Large intestine (tissue), 3 donors: ENCODE measurements at regions not wholly inside any gene's neighbourhood (a gene's known extent, or its start where the extent isn't known, plus 50 kb on each side); places are given as distances from the start of the nearest gene placed in this dataset.
A peak's percentile ranks its signal among the peaks of the same experiment; 100 is the strongest.

Experiments used
- DNase-seq, 2 donors: peaks; one replicate each; pipeline versions ENCODE4 v3.0.0 to v3.0.0-alpha.2; 2013
- H3K27ac ChIP-seq: one replicate; pipeline ENCODE4 v1.5.1; 2013; ENCODE audit warnings: low read length
- H3K27me3 ChIP-seq: 2 replicates; pipeline ENCODE4 v1.6.1; 2013; ENCODE audit warnings: low read length; ENCODE audit not compliant: control insufficient read depth, insufficient read depth
- H3K36me3 ChIP-seq: 2 replicates; pipeline ENCODE4 v1.6.1; 2013; ENCODE audit warnings: low read length; ENCODE audit not compliant: control insufficient read depth, insufficient read depth
- H3K4me1 ChIP-seq: one replicate; pipeline ENCODE4 v1.6.1; 2013; ENCODE audit warnings: low read length; ENCODE audit not compliant: control insufficient read depth, insufficient read depth
- H3K4me3 ChIP-seq: one replicate; pipeline ENCODE4 v1.5.1; 2013; ENCODE audit warnings: low read length
- H3K9me3 ChIP-seq: one replicate; pipeline ENCODE4 v1.6.1; 2013; ENCODE audit warnings: mild to moderate bottlenecking, low read depth, low read length, moderate library complexity; ENCODE audit not compliant: control insufficient read depth
- WGBS: methylation state at CpG from one replicate; pipeline ENCODE4 v1.1.5; 2013; ENCODE audit warnings: low lambda C conversion rate; ENCODE audit not compliant: insufficient coverage; 5-methylcytosine and 5-hydroxymethylcytosine counted together

DNA sequence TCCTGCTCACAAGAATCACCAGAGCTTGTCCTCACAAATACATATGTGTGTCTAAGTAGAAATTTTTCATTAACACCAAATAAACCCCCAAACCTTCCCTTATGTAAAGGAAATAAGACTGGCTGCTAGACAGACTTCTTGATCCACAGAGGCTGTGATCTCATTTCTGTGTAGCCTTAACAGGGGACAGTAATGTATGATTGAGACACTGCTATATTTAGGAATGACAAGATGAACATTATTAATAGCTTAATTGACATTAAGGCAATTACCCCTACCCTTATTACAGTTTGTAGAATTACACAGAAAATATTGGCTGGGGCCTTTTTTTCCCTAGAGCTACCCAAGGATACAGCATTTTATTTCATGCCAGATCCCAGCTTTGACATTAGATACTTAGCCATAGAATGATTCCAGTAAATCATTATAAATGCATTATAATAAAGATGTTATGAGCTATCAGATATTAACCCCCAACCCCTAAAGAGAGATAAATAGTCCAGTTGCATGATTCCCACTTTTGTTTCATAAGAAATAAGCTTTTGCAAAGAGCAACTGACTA lies 392.1 kb upstream of the HNRNPA3 start:
- Histone ChIP-seq H3K27ac (no peak overlapping the region), H3K36me3 (no peaks in the 10 kb centered on the region), H3K9me3 (no peaks in the 10 kb centered on the region), H3K4me3 (no peak overlapping the region), H3K27me3 (peaks cover 3% of the 10 kb centered on the region), H3K4me1 (no peaks in the 10 kb centered on the region)
- no peak for DNase-seq

DNA sequence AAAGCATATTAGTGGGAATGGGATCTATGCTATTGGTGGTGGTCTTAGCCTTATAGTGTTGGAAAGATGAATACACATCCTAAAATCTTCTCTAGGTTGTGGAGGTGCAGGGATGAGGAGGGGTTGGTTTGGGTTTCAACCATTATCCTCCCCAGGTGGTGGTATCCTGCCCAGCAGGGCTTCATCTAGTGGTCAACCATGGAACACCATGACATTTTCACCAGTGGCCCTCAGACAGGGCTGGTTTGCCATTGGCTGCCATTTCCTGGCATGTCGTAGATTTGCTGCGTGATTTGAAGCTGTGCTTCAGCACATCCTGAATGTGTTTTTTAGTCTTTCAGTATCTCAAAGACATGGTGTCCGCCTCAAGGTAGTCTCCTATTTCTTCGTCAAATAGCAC lies 391.2 kb upstream of the HNRNPA3 start:
- H3K4me3 ChIP-seq: no peak overlapping the region
- no CpG with 5 or more reads among the region's 4 CpGs for WGBS
- DNase-seq: no peak

DNA sequence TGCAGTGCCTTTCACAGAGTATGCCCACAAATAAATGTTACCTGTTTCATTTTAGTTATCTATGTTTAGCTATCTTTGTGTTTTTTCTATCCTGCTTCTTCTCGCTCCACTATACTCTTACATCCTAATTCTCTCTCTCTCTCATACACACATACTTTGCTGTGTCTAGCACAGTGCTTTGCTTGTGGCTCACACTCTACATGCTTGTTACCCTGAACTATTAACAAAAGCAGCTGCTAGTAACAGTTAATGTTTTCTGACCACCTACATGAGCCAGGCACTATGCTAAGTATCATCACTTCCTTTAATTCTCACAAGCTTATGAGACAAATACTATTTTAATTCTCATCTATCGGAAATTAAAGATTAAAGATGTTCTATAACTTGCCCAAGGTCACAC lies 390.5 kb upstream of the HNRNPA3 start:
- WGBS: 97% methylated on average over 2 of the region's 2 CpGs
- DNase-seq: no peak

More for the DNA sequence above, 391.2 kb upstream of the HNRNPA3 start:
- peaks cover 7% of the 10 kb centered on the region for H3K27me3 ChIP-seq
- H3K36me3 ChIP-seq: no peaks in the 10 kb centered on the region
- no peaks in the 10 kb centered on the region for H3K4me1 ChIP-seq
- no peaks in the 10 kb centered on the region for H3K9me3 ChIP-seq
- H3K27ac ChIP-seq: no peak overlapping the region

DNA sequence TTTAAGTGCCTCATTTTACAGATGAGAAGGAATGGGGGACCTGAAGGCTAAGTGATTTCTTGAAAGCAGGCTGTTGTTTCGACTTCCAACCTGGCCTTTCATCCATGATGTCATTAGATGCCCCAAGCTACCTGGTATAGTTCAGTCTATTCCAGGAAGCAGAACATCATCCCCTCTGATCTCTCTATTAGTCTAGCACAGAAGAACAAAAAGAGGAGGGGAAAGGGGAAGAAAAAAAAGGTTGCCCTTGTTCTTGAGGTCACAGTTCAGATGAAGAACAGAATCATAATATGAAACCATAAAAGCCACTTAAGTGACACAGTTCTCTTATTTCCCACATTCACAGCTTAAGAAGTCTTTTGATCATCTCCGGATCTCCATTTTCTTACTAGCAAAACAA lies 386.2 kb upstream of the HNRNPA3 start:
- no peaks in the 10 kb centered on the region for H3K36me3 ChIP-seq
- H3K4me3 ChIP-seq: no peak overlapping the region
- no peaks in the 10 kb centered on the region for H3K4me1 ChIP-seq
- H3K27me3 ChIP-seq: peaks cover 9% of the 10 kb centered on the region
- 100% methylated on average over 1 of the region's 2 CpGs for WGBS
- no peaks in the 10 kb centered on the region for H3K9me3 ChIP-seq
- H3K27ac ChIP-seq: no peak overlapping the region
- no peak for DNase-seq

More for the DNA sequence above, 390.5 kb upstream of the HNRNPA3 start:
- H3K27ac ChIP-seq: no peak overlapping the region
- H3K4me3 ChIP-seq: no peak overlapping the region
- H3K4me1 ChIP-seq: no peaks in the 10 kb centered on the region
- peaks cover 7% of the 10 kb centered on the region for H3K27me3 ChIP-seq
- H3K9me3 ChIP-seq: no peaks in the 10 kb centered on the region
- no peaks in the 10 kb centered on the region for H3K36me3 ChIP-seq

DNA sequence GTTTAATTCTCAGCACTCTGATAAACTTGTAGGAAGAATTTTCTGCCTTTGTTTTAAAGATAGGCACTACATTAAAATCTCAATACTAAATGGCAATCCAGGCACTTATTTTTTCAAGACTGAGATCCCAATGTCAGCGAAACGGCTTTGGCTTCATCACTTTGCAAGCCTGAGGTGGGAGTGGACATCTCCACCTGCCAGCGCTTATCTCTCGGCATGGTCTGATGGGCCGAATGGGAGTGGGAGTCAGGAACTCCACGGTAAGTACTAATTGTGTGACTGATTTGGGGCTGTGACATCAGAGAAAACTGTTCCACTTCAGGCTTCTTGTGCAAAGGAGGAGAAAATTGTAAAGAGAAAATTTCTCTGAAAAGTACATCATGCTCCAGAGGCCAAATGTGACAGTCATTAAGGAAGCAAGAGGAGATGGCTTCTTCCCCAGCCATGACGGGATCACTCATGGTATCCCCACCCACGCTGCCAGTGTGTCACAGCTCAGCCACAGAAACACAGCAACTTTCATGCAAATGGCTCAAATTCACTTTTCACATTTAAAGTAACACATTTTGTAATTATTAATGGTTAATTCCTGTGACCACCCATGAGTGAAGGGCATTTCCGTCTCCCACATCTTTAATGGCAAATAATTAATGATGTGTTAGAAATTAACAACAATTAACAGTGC lies 385.5 kb upstream of the HNRNPA3 start:
- no peak for DNase-seq
- H3K4me1 ChIP-seq: no peaks in the 10 kb centered on the region
- H3K9me3 ChIP-seq: no peaks in the 10 kb centered on the region
- no peaks in the 10 kb centered on the region for H3K36me3 ChIP-seq
- no peak overlapping the region for H3K27ac ChIP-seq
- peaks cover 9% of the 10 kb centered on the region for H3K27me3 ChIP-seq
- 75% methylated on average over 1 of the region's 9 CpGs for WGBS
- no peak overlapping the region for H3K4me3 ChIP-seq

DNA sequence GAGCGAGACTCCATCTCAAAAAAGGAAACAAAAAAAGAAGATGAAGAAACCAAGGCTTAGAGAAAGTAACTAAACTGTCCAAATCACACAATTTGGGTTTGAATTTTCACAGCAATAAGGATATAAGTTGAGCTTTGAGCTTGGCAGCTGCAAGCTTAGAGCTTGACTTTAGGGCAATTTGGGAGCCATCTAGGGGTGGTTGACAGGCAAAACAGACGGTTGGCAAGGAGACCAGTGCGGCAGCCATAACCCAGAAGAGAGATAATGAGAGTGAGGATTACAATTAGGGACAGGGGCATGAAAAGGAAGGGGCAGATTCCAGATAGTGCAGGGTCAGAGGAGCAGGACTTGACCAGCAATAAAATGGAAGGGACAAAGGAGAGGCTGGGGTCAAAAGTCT lies 382.2 kb upstream of the HNRNPA3 start:
- Histone ChIP-seq H3K4me1 (no peaks in the 10 kb centered on the region), H3K9me3 (no peaks in the 10 kb centered on the region)

DNA sequence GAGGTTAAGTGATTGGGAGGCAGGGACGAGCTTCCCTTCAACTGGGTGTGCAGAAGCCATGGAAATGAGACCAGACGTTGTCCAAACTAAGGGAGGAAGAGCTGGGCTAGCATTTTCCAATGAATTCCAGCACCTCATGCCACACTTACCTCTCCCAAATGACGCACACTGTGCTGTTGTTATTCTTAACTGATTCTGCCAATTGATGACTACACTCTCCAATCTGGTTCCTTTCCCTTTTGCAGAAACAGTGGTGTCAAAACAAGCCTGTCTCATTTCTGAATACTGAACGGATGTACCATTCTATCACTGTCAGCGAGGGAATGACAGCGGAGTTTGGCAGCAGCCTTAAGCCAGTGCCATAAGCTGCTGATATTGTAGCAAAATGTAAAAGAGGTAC lies 380.5 kb upstream of the HNRNPA3 start:
- Histone ChIP-seq H3K27ac (no peak overlapping the region), H3K4me1 (no peaks in the 10 kb centered on the region)
- WGBS: no CpG with 5 or more reads among the region's 6 CpGs

More for the DNA sequence above, 382.2 kb upstream of the HNRNPA3 start:
- peak in 1 of 2 donors; percentile 8 for DNase-seq
- no CpG with 5 or more reads among the region's 3 CpGs for WGBS
- Histone ChIP-seq H3K27ac (no peak overlapping the region), H3K27me3 (peaks cover 6% of the 10 kb centered on the region), H3K36me3 (no peaks in the 10 kb centered on the region), H3K4me3 (no peak overlapping the region)

DNA sequence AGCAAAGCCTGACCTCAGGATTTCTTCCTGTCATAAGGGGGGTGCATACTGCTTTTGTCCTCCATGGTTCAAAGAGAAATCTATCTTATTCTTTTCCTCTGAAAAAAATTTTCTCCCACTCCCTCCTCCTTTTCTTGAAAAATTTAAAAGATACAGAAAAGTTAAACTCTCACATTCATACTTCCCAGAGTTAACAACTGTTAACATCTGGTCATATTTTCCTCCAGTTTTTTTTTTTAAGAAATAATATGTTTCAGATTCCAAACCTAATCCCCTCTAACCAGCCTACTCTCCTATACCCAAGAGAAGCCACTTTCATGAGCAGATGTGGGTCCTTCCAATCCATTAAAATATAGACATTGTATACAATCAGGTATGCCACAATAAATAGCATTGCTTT lies 378.9 kb upstream of the HNRNPA3 start:
- no peaks in the 10 kb centered on the region for H3K36me3 ChIP-seq
- no peaks in the 10 kb centered on the region for H3K9me3 ChIP-seq
- no peak overlapping the region for H3K4me3 ChIP-seq
- no peaks in the 10 kb centered on the region for H3K4me1 ChIP-seq
- H3K27me3 ChIP-seq: peaks cover 2% of the 10 kb centered on the region
- DNase-seq: no peak
- H3K27ac ChIP-seq: no peak overlapping the region

More for the DNA sequence above, 380.5 kb upstream of the HNRNPA3 start:
- no peak for DNase-seq
- H3K27me3 ChIP-seq: peaks cover 3% of the 10 kb centered on the region
- no peaks in the 10 kb centered on the region for H3K9me3 ChIP-seq
- H3K4me3 ChIP-seq: no peak overlapping the region
- H3K36me3 ChIP-seq: no peaks in the 10 kb centered on the region

DNA sequence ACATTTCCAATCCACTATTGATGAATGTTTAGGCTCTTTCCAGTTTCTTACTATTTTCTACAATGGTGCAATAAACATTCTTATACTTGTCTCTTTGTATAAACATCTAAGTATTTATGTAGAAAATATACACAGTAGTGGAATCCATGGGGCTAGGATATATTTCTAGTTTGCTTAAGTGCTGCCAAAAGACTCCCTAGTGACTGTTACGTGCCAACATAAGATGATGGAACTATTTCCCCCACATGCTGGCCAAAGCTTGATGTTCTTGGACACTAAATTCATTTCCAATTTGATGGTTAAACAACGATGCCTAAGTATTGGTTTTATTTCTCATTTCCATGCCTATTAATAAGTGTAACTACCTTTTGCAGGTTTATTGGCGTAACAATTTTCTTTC lies 378.4 kb upstream of the HNRNPA3 start:
- Histone ChIP-seq H3K4me1 (no peaks in the 10 kb centered on the region), H3K27ac (no peak overlapping the region), H3K36me3 (no peaks in the 10 kb centered on the region), H3K4me3 (no peak overlapping the region), H3K9me3 (no peaks in the 10 kb centered on the region), H3K27me3 (peaks cover 2% of the 10 kb centered on the region)
- WGBS: 77% methylated on average over 3 of the region's 3 CpGs
- DNase-seq: no peak

DNA sequence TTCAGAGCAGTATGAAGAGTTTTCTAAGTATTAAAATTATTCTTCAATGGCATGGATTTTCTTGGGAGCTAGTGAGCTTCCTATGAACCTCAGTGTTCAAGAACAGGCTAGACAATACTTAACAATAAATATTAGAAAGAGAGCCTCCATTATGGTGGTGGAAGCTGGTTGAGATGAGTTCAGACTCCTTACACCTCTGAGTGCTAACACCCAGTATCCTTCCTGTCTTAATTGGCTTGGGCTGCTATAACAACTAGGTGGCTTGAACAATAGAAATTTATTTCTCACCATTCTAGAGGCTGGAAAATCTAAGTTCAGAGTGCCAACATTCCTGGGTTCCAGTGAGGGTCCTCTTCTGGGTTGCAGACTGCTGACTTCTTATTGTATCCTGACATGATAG lies 369.4 kb upstream of the HNRNPA3 start:
- Histone ChIP-seq H3K4me1 (no peaks in the 10 kb centered on the region), H3K27me3 (peaks cover 14% of the 10 kb centered on the region), H3K9me3 (no peaks in the 10 kb centered on the region), H3K4me3 (no peak overlapping the region), H3K36me3 (no peaks in the 10 kb centered on the region), H3K27ac (no peak overlapping the region)
- DNase-seq: no peak

DNA sequence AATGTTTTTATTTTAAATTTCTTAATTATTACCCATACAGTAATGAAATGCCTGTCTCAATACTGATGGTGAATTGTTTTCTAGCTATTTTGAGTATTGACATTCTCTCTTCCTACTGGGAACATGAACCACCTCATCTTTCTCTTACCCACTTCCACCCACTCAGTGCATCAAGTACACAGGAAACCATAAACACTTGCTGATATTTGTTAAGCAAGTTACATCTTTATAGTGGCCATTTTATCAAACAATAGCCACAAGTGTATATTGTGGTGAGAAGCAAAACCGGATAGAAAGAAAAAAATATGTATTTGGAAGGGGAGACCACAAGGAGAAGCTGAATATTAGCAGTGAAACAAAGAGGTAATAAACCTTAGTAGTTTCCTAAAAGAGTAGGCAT lies 368.1 kb upstream of the HNRNPA3 start:
- Histone ChIP-seq H3K27ac (no peak overlapping the region), H3K27me3 (peaks cover 19% of the 10 kb centered on the region), H3K9me3 (no peaks in the 10 kb centered on the region), H3K4me3 (no peak overlapping the region), H3K4me1 (no peaks in the 10 kb centered on the region), H3K36me3 (no peaks in the 10 kb centered on the region)
- WGBS: 88% methylated on average over 1 of the region's 1 CpG
- no peak for DNase-seq
